Body of pancreas (tissue), 4 donors: ENCODE measurements at regions not wholly inside any gene's neighbourhood (a gene's known extent, or its start where the extent isn't known, plus 50 kb on each side); places are given as distances from the start of the nearest gene placed in this dataset.

ENCODE experiments used
- ATAC-seq: fragments of 150-250 bp; one replicate; pipeline ENCODE4 v1.9.1; 2016
- DNase-seq, 4 donors: peaks; one replicate each; pipeline ENCODE4 v3.0.0-alpha.2; 2019
- H3K27ac ChIP-seq, 4 donors: fragments of 200-600 bp; sonication (generic); 1 replicate in 3 of 4; 2 replicates in 1 of 4; pipeline versions ENCODE4 v1.5.1 to v1.6.1; 2016 to 2019; ENCODE audit warnings: mild to moderate bottlenecking in 1 of 4, mixed read lengths in 1 of 4, moderate library complexity in 1 of 4
- H3K27me3 ChIP-seq, 2 donors: fragments of 200-600 bp; sonication (generic); one replicate each; pipeline ENCODE4 v1.6.0; 2016; ENCODE audit warnings: mild to moderate bottlenecking in 1 of 2
- H3K36me3 ChIP-seq, 2 donors: fragments of 200-600 bp; sonication (generic); replicated peaks in 1 of 2; 2 replicates each; pipeline ENCODE4 v1.5.1; 2016; ENCODE audit warnings: low read depth in 2 of 2; ENCODE audit not compliant: insufficient read depth in 1 of 2
- H3K4me1 ChIP-seq: fragments of 200-600 bp; sonication (generic); one replicate; pipeline ENCODE4 v1.6.0; 2016
- H3K4me3 ChIP-seq, 2 donors: fragments of 200-600 bp; sonication (generic); 1 replicate in 1 of 2; 2 replicates in 1 of 2; pipeline ENCODE4 v1.5.1; 2016 to 2019
- H3K9me3 ChIP-seq, 3 donors: fragments of 200-600 bp; sonication (generic); 1 replicate in 2 of 3; 2 replicates in 1 of 3; pipeline ENCODE4 v1.5.1; 2016
- CTCF ChIP-seq, 7 experiments: fragments of 450-650 bp in 4 of 7; fragments of 200-600 bp in 3 of 7; sonication (generic) in 3 of 7; IDR thresholded peaks; one replicate each; pipeline ENCODE4 v1.5.1; 2016 to 2019; ENCODE audit warnings: antibody characterized with exemption in 7 of 7
- POLR2A ChIP-seq, 3 donors: fragments of 450-650 bp; IDR thresholded peaks; one replicate each; pipeline ENCODE4 v1.6.1; 2016; ENCODE audit warnings: antibody characterized with exemption in 3 of 3, mild to moderate bottlenecking in 2 of 3
- WGBS, 2 donors: methylation state at CpG; one replicate each; pipeline ENCODE4 v1.1.5; 2017; 5-methylcytosine and 5-hydroxymethylcytosine counted together
- intact Hi-C: fragments of 100-400 bp; cut with DNase I; formaldehyde crosslinking; loops from one replicate; pipeline ENCODE4 v1.15.1; 2023

DNA sequence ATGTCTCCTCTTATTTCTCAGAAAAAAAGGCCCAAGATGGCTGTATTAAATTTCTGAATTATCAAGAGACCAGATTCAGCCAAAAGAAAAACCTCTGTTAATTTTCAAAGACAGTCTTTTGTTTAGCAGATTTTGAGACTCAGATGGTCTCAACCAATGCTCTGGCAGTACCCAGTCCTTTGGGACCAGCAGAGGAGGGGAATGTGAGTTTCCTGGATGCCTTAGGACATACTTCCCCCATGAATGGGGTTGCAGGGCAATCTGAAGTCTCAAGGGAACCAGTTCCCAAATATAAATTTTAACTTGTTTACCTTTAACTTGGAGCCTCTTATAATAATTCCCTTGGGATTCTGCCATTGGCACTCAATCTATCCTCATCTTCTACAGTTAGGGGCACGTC, 107.8 kb upstream of the ZNF521 start:
- H3K27me3 ChIP-seq: peaks cover 0 to 4% of the 10 kb centered on the region in 2 donors
- no peak for DNase-seq
- WGBS, 2 donors: 14 to 32% methylated on average over 1 of the region's 1 CpG
- no peak for ATAC-seq
- no peaks in the 10 kb centered on the region for H3K4me1 ChIP-seq
- TF ChIP-seq POLR2A (IDR thresholded peaks at IDR 0.05): no peak
- no peak for TF ChIP-seq CTCF (IDR thresholded peaks at IDR 0.05)
- H3K36me3 ChIP-seq: no peaks in the 10 kb centered on the region
- intact Hi-C loops: no loop called here
- H3K4me3 ChIP-seq: no peak overlapping the region
- no peak overlapping the region for H3K27ac ChIP-seq
- H3K9me3 ChIP-seq: no peaks in the 10 kb centered on the region

DNA sequence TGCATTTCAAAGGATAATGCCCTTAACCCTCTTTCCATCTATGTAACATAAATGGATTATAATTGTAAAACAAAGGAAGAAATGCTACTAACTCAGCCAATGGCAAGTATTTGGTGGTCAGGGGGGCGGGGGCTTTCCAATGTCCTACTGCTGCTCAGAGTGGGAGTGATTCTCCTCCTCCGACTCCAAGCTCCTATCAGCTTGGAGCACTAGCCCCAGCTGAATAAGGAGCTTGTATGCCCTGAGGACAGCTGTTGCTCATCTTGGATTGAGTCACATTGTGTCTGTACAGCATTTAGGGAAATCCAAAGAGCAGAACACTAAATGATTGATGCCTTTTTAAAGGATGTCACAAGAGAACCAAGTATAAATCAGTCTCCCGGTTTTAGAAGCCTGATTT, 105.6 kb upstream of the ZNF521 start:
- TF ChIP-seq POLR2A (IDR thresholded peaks at IDR 0.05) (no peak), CTCF (IDR thresholded peaks at IDR 0.05) (no peak)
- no peak for ATAC-seq
- intact Hi-C loops: no loop called here
- H3K4me3 ChIP-seq: no peak overlapping the region
- H3K27me3 ChIP-seq: peaks cover 0 to 4% of the 10 kb centered on the region in 2 donors
- H3K9me3 ChIP-seq: no peaks in the 10 kb centered on the region
- H3K36me3 ChIP-seq: no peaks in the 10 kb centered on the region
- WGBS, 2 donors: 25 to 52% methylated on average over 3 of the region's 3 CpGs
- DNase-seq: no peak
- no peaks in the 10 kb centered on the region for H3K4me1 ChIP-seq
- no peak overlapping the region for H3K27ac ChIP-seq

GRCh38 chr18:25457126-25457525, 105.2 kb upstream of the ZNF521 start:
- H3K27ac ChIP-seq: no peak overlapping the region
- no peak for TF ChIP-seq CTCF (IDR thresholded peaks at IDR 0.05)
- TF ChIP-seq POLR2A (IDR thresholded peaks at IDR 0.05): no peak
- intact Hi-C loops: no loop called here
- no peaks in the 10 kb centered on the region for H3K36me3 ChIP-seq
- H3K4me1 ChIP-seq: no peaks in the 10 kb centered on the region
- no peak for ATAC-seq
- no peak overlapping the region for H3K4me3 ChIP-seq
- WGBS, 2 donors: 57 to 63% methylated on average over 4 of the region's 4 CpGs
- no peak for DNase-seq
- peaks cover 0 to 4% of the 10 kb centered on the region in 2 donors for H3K27me3 ChIP-seq
- no peaks in the 10 kb centered on the region for H3K9me3 ChIP-seq

GRCh38 chr18:25456334-25457010, 104.5 kb upstream of the ZNF521 start:
- no peak overlapping the region for H3K27ac ChIP-seq
- DNase-seq (no peak), ATAC-seq (no peak)
- no peaks in the 10 kb centered on the region for H3K4me1 ChIP-seq
- no peaks in the 10 kb centered on the region for H3K36me3 ChIP-seq
- H3K27me3 ChIP-seq: peaks cover 0 to 4% of the 10 kb centered on the region in 2 donors
- no peaks in the 10 kb centered on the region for H3K9me3 ChIP-seq
- intact Hi-C loops: no loop called here
- H3K4me3 ChIP-seq: no peak overlapping the region
- 59 to 60% methylated on average over 15 of the region's 15 CpGs for WGBS, 2 donors
- no peak for TF ChIP-seq POLR2A (IDR thresholded peaks at IDR 0.05)
- TF ChIP-seq CTCF (IDR thresholded peaks at IDR 0.05): no peak

DNA sequence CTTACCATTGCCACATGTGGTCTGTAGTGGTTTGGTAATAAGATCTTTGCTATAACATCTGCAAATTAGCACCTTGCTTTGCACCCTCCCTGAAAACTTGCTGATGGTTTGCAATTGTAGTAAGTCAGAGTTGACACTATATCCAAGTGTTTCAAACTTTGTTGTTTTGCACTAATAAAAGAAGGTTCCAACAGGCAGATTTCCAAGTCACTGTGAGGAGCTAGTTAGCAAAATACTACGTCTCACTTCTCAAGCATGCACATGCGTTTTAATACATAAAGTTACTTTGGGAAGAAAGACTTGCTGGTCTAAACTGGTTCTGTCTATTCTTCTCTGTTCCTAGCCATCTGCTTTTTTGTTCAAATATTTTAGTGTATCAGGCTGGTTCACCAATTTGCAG, 103.7 kb upstream of the ZNF521 start:
- WGBS, 2 donors: 30 to 35% methylated on average over 2 of the region's 2 CpGs
- Histone ChIP-seq H3K9me3 (no peaks in the 10 kb centered on the region), H3K4me3 (no peak overlapping the region), H3K36me3 (no peaks in the 10 kb centered on the region), H3K27ac (no peak overlapping the region), H3K27me3 (peaks cover 0 to 4% of the 10 kb centered on the region in 2 donors), H3K4me1 (no peaks in the 10 kb centered on the region)
- intact Hi-C loops: no loop called here
- DNase-seq (no peak), ATAC-seq (no peak)
- TF ChIP-seq POLR2A (IDR thresholded peaks at IDR 0.05) (no peak), CTCF (IDR thresholded peaks at IDR 0.05) (no peak)
